ENCODE measurements at regions not wholly inside any gene's neighbourhood (a gene's known extent, or its start where the extent isn't known, plus 50 kb on each side); places are given as distances from the start of the nearest gene placed in this dataset.

- H3K27ac ChIP-seq (ENCODE audit: low read depth, low read length): no peak overlapping the region
- H2AFZ ChIP-seq (ENCODE audit: low read depth, low read length, severe bottlenecking): no peak overlapping the region
- no peaks in the 10 kb centered on the region for H3K9me3 ChIP-seq (ENCODE audit: insufficient read depth, low read length)
- no peaks in the 10 kb centered on the region for H3F3A ChIP-seq (ENCODE audit: insufficient read depth)
- H3K27me3 ChIP-seq (ENCODE audit: low read length): no peaks in the 10 kb centered on the region
- H3K9me2 ChIP-seq (replicated peaks; ENCODE audit: insufficient read depth, low read length): no peaks in the 10 kb centered on the region
- H3K36me3 ChIP-seq (ENCODE audit: low read length): no peaks in the 10 kb centered on the region
- H3K4me2 ChIP-seq (ENCODE audit: low read depth, low read length, poor library complexity, severe bottlenecking): no peak overlapping the region
- no peak overlapping the region for H3K4me3 ChIP-seq (ENCODE audit: insufficient read depth, low read length, poor library complexity, severe bottlenecking)
- no peaks in the 10 kb centered on the region for H4K20me1 ChIP-seq (ENCODE audit: low read depth, low read length)
- TF ChIP-seq, protein P1, sequence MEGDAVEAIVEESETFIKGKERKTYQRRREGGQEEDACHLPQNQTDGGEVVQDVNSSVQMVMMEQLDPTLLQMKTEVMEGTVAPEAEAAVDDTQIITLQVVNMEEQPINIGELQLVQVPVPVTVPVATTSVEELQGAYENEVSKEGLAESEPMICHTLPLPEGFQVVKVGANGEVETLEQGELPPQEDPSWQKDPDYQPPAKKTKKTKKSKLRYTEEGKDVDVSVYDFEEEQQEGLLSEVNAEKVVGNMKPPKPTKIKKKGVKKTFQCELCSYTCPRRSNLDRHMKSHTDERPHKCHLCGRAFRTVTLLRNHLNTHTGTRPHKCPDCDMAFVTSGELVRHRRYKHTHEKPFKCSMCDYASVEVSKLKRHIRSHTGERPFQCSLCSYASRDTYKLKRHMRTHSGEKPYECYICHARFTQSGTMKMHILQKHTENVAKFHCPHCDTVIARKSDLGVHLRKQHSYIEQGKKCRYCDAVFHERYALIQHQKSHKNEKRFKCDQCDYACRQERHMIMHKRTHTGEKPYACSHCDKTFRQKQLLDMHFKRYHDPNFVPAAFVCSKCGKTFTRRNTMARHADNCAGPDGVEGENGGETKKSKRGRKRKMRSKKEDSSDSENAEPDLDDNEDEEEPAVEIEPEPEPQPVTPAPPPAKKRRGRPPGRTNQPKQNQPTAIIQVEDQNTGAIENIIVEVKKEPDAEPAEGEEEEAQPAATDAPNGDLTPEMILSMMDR (IDR thresholded peaks at IDR 0.05; ENCODE audit: insufficient read depth, low read length, poor library complexity, severe bottlenecking): no peak
- no peak for TF ChIP-seq EZH2phosphoT487 (conservative IDR thresholded peaks at IDR 0.05; ENCODE audit: low read length)
- no peak overlapping the region for H3K9ac ChIP-seq (ENCODE audit: low read length)
- no peaks in the 10 kb centered on the region for H3K79me2 ChIP-seq (ENCODE audit: insufficient read depth, low read length)
These were observed 50.8 kb upstream of the MAX start for GRCh38 chr14:65153101-65153500.

GRCh38 chr14:65156568-65157366, 54.5 kb upstream of the MAX start:
- Histone ChIP-seq H3K27me3 (ENCODE audit: low read length) (no peaks in the 10 kb centered on the region), H3K79me2 (ENCODE audit: insufficient read depth, low read length) (no peaks in the 10 kb centered on the region), H3K27ac (ENCODE audit: low read depth, low read length) (no peak overlapping the region), H2AFZ (ENCODE audit: low read depth, low read length, severe bottlenecking) (no peak overlapping the region), H3K4me2 (ENCODE audit: low read depth, low read length, poor library complexity, severe bottlenecking) (no peak overlapping the region), H3K9me3 (ENCODE audit: insufficient read depth, low read length) (no peaks in the 10 kb centered on the region), H3K4me3 (ENCODE audit: insufficient read depth, low read length, poor library complexity, severe bottlenecking) (no peak overlapping the region), H3F3A (ENCODE audit: insufficient read depth) (no peaks in the 10 kb centered on the region), H3K9ac (ENCODE audit: low read length) (no peak overlapping the region), H3K36me3 (ENCODE audit: low read length) (no peaks in the 10 kb centered on the region), H4K20me1 (ENCODE audit: low read depth, low read length) (no peaks in the 10 kb centered on the region), H3K9me2 (replicated peaks; ENCODE audit: insufficient read depth, low read length) (no peaks in the 10 kb centered on the region)
- TF ChIP-seq, protein P1 (IDR thresholded peaks at IDR 0.05; ENCODE audit: insufficient read depth, low read length, poor library complexity, severe bottlenecking): no peak
- TF ChIP-seq EZH2phosphoT487 (conservative IDR thresholded peaks at IDR 0.05; ENCODE audit: low read length): no peak

- peak overlapping the region; percentile 57 for H3K27ac ChIP-seq (ENCODE audit: low read depth, low read length)
- no peaks in the 10 kb centered on the region for H3K9me2 ChIP-seq (replicated peaks; ENCODE audit: insufficient read depth, low read length)
- H3K9ac ChIP-seq (ENCODE audit: low read length): no peak overlapping the region
- peak overlapping the region; percentile 28 for H3K4me3 ChIP-seq (ENCODE audit: insufficient read depth, low read length, poor library complexity, severe bottlenecking)
- H3K79me2 ChIP-seq (ENCODE audit: insufficient read depth, low read length): no peaks in the 10 kb centered on the region
- TF ChIP-seq, protein P1 (IDR thresholded peaks at IDR 0.05; ENCODE audit: insufficient read depth, low read length, poor library complexity, severe bottlenecking): no peak
- TF ChIP-seq EZH2phosphoT487 (conservative IDR thresholded peaks at IDR 0.05; ENCODE audit: low read length): no peak
- peak overlapping the region; percentile 50 for H3K4me2 ChIP-seq (ENCODE audit: low read depth, low read length, poor library complexity, severe bottlenecking)
- H3K36me3 ChIP-seq (ENCODE audit: low read length): no peaks in the 10 kb centered on the region
- H4K20me1 ChIP-seq (ENCODE audit: low read depth, low read length): no peaks in the 10 kb centered on the region
- H3K27me3 ChIP-seq (ENCODE audit: low read length): no peaks in the 10 kb centered on the region
- no peaks in the 10 kb centered on the region for H3F3A ChIP-seq (ENCODE audit: insufficient read depth)
- H2AFZ ChIP-seq (ENCODE audit: low read depth, low read length, severe bottlenecking): peak overlapping the region; percentile 32
- no peaks in the 10 kb centered on the region for H3K9me3 ChIP-seq (ENCODE audit: insufficient read depth, low read length)
These were observed 57.2 kb upstream of the MAX start for GRCh38 chr14:65159281-65160062.

Measured in SU-DHL-6 (cell line).